ENCODE measurements at regions not wholly inside any gene's neighbourhood (a gene's known extent, or its start where the extent isn't known, plus 50 kb on each side); places are given as distances from the start of the nearest gene placed in this dataset.

DNA sequence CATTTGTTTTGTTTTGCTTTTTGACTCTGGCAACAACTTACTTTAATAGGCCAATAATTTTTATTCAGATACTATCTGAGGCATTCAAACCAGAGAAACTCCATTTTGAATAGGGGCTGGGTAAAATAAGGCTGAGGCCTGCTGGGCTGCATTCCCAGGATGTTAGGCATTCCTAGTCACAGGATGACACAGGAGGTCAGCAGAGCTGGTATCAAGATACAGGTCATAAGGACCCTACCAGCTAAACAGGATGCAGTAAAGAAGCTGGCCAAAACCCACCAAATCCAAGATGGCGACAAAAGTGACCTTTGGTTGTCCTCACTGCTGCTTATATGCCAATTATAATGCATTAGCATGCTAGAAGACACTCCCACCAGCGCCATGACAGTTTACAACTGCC lies 102.2 kb upstream of the XPO1 start:
- no peak for TF ChIP-seq CTCF (IDR thresholded peaks at IDR 0.05; ENCODE audit: low read depth, low read length, missing input control)
- TF ChIP-seq, protein P1, sequence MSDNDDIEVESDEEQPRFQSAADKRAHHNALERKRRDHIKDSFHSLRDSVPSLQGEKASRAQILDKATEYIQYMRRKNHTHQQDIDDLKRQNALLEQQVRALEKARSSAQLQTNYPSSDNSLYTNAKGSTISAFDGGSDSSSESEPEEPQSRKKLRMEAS (IDR thresholded peaks at IDR 0.05), result no peak
- TF ChIP-seq, protein P2, sequence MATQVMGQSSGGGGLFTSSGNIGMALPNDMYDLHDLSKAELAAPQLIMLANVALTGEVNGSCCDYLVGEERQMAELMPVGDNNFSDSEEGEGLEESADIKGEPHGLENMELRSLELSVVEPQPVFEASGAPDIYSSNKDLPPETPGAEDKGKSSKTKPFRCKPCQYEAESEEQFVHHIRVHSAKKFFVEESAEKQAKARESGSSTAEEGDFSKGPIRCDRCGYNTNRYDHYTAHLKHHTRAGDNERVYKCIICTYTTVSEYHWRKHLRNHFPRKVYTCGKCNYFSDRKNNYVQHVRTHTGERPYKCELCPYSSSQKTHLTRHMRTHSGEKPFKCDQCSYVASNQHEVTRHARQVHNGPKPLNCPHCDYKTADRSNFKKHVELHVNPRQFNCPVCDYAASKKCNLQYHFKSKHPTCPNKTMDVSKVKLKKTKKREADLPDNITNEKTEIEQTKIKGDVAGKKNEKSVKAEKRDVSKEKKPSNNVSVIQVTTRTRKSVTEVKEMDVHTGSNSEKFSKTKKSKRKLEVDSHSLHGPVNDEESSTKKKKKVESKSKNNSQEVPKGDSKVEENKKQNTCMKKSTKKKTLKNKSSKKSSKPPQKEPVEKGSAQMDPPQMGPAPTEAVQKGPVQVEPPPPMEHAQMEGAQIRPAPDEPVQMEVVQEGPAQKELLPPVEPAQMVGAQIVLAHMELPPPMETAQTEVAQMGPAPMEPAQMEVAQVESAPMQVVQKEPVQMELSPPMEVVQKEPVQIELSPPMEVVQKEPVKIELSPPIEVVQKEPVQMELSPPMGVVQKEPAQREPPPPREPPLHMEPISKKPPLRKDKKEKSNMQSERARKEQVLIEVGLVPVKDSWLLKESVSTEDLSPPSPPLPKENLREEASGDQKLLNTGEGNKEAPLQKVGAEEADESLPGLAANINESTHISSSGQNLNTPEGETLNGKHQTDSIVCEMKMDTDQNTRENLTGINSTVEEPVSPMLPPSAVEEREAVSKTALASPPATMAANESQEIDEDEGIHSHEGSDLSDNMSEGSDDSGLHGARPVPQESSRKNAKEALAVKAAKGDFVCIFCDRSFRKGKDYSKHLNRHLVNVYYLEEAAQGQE (IDR thresholded peaks at IDR 0.05), result no peak
- TF ChIP-seq JUND (IDR thresholded peaks at IDR 0.05), result no peak
- TF ChIP-seq EGR1 (IDR thresholded peaks at IDR 0.05; ENCODE audit: low read depth in 2 of 2), result no peak
- no peak for TF ChIP-seq RAD21 (IDR thresholded peaks at IDR 0.05)
- TF ChIP-seq GABPA (IDR thresholded peaks at IDR 0.05 in 1 of 2, conservative IDR thresholded peaks at IDR 0.05 in 1 of 2), result no peak
- TF ChIP-seq YY1 (IDR thresholded peaks at IDR 0.05), result no peak
- no peak for TF ChIP-seq FOXA1 (IDR thresholded peaks at IDR 0.05)

Measured in liver (tissue), 3 donors.